HG02571 (cell line): ENCODE measurements at regions not wholly inside any gene's neighbourhood (a gene's known extent, or its start where the extent isn't known, plus 50 kb on each side); places are given as distances from the start of the nearest gene placed in this dataset.
"Not testable (repeated sequence)": the region's sequence is repeated elsewhere in the genome, so short reads cannot be mapped to it uniquely, and the experiment has no call there.

Experiments used
- ATAC-seq: cut with Tn5 transposase; IDR thresholded peaks from one replicate; pipeline ENCODE4 v1.9.1; 2021; ENCODE audit warnings: mild to moderate bottlenecking, moderate library complexity; ENCODE audit not compliant: unreplicated experiment

DNA sequence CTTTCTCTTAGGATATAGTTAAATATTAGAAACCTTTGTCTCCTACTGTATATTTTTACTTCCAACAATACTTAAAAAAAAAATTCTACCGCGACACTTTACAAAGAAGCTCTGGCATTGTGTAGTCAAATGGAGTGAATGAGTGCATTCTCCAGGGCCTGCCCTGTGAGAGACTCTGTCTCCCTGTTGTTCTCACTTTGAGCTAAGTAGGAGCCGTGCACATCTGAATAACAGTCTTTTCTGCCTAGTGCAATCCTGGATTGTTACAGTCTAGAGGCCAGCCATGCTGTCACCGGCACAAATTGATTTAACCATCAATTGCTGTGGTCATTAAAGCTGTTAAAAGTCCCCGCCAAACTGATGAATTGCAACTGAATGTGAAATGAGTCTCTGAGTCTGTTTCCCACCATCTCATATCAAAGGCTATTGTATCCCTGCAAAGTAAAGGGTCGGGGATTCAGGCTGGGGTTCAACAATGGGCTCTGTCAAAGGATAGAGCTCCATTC lies 156.0 kb downstream of the RFPL4B start:
- ATAC-seq = no peak

DNA sequence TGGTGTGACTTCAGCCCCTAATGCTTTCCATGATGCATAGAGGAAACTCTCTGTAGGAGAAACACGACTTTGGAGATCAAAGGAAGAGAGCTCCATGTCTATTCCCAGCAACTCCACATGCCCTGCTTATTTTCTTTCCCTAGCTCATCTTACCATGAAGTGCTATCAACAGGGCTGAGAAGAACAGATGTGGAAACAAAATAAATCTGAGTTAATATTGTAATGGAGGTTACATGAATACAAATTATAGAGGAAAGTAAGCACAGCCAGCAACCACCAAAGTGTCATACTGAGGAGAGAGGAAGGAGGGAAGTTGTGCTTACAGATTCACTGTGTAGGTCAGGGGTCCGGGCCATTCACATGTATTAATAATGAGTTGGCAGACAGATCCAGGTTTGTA lies 157.5 kb downstream of the RFPL4B start:
- ATAC-seq = no peak

DNA sequence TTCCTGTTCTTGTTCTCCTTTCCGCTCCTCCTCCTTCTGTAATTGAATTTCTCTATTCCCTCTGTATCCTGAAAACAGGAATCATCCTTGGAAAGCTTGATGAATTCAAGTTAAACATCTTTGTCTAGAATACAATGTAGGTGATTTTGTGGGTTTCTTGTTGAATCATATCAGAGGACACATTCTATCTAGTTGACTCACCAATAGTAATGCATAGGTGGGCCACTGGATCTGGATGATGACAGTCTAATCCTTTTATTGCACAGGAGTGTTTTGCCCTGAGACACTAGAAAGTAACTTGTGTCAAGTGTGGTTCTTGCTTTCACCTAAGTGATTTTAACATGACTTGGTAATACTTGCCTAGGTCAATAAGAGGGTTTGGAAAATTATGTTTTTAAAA lies 164.3 kb downstream of the RFPL4B start:
- no peak for ATAC-seq

DNA sequence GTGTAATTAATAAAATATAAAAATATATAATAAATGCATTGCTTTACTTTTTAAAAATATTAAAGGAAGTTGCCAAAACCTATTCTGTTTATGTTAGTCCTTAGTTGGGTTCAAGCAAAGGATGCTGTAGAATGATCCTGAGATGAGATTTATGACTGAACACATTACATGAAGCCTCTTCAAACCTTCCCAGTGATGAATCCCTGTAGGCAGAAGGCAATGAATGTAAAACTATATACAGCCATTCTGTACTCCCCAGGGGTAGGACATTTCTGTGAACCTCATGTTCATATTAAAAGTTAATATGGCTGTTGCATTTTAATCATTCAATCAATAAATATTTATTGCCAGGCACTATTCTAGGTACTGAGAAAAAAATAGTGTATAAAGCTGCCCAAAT lies 166.0 kb downstream of the RFPL4B start:
- no peak for ATAC-seq

- no peak for ATAC-seq
Observed at GRCh38 chr6:112522587-112522986, 175.5 kb downstream of the RFPL4B start.

DNA sequence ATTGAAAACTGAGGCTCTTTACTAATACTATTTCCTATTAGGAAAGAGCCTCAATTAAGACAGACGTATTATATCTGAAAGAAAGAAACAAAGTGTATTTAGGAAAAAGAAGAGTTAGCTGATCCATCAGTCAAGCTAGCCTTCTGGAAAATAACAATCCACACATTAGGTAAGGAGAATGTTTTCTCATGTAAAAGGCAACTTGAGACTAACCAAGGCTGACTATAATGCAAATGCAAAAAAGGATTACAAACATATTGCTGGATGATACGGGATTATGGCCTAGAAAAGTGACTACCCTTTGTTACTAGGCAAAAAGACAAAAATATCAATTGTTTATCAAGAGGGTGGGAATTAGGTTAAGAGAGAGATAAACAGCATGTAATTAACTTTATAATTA lies 176.9 kb downstream of the RFPL4B start:
- ATAC-seq = no peak

DNA sequence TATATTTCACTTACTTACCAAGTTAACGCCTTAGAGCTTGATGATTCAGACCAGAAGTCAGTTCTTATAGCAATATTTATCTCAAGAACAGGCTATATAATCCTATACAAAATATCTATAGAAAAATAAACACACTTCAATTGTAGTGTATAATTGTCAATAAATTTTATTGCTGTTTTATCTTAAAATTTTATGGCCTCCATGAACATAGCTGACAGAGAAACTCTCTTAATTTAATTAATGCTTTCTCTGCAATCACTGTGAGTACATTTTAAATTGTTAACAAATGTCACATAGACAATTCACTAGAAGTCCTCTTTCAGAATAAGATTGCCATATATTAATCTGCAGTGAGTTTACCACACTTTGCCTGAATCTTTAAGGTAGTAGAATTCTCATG lies 178.6 kb downstream of the RFPL4B start:
- ATAC-seq = no peak

DNA sequence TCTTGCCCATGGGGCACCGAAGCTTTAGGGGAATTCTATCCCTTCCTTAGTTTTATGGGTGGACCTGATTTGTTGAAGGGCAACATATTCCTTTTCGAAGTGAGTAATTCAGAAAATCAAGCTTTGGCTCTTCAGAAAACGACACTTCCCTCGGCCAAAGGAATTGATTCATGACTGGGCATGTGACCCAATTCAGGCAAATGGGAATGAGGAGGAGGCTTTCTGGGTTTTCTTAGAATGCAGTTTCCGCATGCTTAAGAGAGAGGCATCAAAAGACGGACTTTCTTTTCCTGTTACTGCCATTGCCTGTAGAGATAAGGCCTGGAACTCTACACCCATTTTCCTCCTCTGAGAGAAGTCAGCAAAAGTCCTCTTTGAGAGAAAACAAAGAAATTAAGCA lies 179.5 kb downstream of the RFPL4B start:
- no peak for ATAC-seq

DNA sequence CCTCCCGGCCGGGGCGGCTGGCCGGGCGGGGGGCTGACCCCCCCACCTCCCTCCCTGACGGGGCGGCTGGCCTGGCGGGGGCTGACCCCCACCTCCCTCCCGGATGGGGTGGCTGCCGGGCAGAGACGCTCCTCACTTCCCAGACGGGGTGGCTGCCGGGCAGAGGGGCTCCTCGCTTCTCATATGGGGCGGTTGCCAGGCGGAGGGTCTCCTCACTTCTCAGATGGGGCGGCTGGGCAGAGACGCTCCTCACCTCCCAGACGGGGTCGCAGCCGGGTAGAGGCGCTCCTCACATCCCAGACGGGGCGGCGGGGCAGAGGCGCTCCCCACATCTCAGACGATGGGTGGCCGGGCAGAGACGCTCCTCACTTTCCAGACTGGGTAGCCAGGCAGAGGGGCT lies 181.2 kb downstream of the RFPL4B start:
- ATAC-seq = not testable (repeated sequence)

DNA sequence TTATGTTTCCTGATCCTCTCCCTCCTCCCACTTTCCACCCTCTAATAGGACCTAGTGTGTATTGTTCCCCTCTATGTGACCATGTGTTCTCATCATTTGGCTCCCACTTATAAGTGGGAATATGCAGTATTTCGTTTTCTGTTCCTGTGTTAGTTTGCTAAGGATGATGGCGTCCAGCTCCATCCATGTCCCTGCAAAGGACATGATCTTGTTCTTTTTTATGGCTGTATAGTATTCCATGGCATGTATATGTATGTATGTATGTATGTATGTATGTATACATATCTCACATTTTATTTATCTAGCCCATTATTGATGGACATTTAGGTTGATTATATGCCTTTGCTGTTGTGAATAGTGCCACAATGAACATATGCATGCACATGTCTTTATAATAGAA lies 188.7 kb downstream of the RFPL4B start:
- no peak for ATAC-seq

DNA sequence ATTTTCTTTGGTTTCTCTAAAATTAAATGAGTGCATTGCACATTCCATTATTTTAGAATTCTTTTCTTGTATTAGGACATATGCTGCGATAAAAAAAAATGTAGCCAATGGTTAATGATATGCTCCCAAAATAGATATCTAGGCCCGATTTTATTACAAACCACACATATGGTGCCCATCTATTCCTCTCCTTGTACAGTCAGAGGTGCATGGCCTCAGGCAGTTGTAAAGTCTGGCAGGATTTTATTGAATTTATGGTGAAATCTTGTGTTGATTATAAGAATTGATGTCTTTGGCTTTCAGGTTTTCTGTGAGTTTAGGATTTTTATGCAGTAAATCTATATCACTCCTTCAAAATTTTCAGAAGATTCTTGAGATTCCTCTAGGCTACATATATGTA lies 192.2 kb downstream of the RFPL4B start:
- no peak for ATAC-seq

DNA sequence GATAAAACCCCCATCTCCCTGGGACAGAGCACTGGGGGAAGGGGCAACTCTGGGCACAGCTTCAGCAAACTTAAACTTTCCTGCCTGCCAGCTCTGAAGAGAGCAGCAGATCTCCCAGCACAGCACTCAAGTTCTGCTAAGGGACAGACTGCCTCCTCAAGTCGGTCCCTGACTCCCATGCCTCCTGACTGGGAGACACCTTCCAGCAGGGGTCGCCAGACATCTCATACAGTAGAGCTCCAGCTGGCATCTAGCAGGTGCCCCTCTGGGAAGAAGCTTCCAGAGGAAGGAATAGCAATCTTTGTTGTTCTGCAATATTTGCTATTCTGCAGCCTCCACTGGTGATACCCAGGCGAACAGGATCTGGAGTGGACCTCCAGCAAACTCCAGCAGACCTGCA lies 194.7 kb downstream of the RFPL4B start:
- not testable (repeated sequence) for ATAC-seq

DNA sequence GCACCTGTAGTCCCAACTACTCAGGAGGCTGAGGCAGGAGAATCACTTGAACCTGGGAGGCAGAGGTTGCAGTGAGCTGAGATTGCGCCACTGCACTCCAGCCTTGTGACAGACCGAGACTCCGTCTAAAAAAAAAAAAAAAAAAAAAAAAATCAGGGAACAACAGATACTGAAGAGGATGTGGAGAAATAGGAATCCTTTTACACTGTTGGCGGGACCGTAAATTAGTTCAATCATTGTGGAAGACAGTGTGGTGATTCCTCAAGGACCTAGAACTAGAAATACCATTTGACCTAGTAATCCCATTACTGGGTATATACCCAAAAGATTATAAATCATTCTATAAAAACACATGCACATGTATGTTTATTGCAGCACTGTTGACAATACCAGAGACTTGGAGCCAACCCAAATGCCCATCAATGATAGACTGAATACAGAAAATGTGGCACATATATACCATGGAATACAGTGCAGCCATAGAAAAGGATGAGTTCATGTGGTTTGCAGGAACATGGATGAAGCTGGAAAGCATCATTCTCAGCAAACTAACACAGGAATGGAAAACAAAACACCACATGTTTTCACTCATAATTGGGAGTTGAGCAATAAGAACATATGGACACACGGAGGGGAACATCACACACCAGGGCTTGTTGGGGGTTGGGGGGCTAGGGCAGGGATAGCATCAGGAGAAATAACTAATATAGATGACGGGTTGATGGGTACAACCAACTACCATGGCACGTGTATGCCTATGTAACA lies 200.4 kb downstream of the RFPL4B start:
- ATAC-seq = not testable (repeated sequence)

DNA sequence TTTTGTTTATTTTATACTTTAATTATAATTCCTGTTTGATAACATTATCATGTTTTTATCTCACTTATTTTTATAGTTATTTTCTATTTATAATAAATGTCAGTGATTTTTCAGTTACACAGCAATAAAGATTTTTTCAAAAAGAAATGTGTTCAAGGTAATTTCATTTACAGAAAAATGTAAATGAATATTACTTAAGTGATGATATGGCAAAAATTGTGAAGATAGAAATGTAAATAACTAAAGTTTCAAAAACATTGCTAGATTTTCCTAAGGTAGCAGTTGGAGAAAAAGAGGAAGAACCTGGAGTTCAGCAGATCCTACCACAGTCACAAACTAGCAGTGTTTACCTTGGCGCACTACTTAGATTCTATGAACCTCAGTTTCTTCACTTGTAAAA lies 202.6 kb downstream of the RFPL4B start:
- no peak for ATAC-seq

- no peak for ATAC-seq
Observed at GRCh38 chr6:112557435-112557834, 210.3 kb downstream of the RFPL4B start.

- ATAC-seq = no peak
Observed at GRCh38 chr6:112557961-112558360, 210.8 kb downstream of the RFPL4B start.

GRCh38 chr6:112560651-112561050 lies 213.5 kb downstream of the RFPL4B start:
- ATAC-seq = no peak

GRCh38 chr6:112562301-112563231 lies 215.4 kb downstream of the RFPL4B start:
- no peak for ATAC-seq

DNA sequence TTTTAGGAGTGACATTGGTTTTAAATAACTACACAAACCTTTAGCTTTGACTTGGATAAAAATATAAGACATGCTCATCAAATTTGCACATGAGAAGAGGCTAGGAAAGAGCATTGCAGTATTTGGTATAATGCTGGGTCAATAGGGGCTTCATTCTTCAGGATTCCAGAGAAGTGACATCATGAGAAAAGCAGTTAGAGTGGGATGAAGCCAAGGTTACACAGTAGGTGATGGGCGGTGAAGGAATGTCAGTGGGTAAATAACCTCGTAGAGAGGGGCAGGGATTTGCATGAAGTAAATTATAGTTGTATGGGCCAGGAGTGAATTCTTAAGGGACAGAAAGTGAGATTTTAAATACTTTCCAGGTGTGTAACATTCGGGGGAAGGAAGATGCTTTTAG lies 216.2 kb downstream of the RFPL4B start:
- ATAC-seq = no peak

DNA sequence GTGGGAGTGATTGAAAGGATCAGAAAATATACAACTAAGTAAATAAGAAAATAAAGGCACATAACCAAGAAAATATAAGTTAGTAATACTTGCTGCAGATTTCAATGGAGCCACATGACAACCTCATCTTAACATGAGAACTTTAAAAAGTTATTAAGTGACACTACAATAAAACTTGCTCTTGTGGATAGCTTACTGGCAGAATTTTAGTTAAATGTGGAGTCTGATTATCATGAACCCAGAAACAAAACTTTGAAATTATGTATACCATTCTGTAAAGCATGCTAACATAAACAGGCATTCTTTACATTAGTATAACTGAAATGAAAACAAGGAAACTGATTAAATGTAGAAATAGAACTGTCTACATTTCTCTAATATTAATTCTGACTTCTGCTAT lies 220.9 kb downstream of the RFPL4B start:
- no peak for ATAC-seq

GRCh38 chr6:112571488-112572270 lies 224.5 kb downstream of the RFPL4B start:
- ATAC-seq = no peak
